ENCODE measurements at regions not wholly inside any gene's neighbourhood (a gene's known extent, or its start where the extent isn't known, plus 50 kb on each side); places are given as distances from the start of the nearest gene placed in this dataset.

DNA sequence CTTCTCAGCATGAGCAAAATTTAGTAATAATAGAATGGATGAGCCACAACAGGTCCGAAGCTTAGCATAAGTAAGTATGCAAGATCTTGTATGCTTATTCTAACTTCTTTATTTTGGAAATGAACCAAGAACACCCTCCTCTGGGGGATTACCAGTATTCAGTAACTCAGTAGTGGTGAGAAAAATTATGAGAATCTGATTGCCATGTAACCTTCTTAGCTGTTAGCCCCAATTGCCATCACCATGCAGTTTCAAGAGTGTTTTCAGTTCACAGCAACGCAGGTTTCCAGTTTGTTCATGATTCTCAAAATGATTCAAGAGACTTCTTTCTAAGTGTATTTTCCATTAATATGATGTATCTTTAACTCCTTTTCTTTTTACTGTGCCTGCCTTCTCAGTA lies 1507.6 kb upstream of the SEL1L start:
- no peak for TF ChIP-seq TAF1 (IDR thresholded peaks at IDR 0.05; ENCODE audit: borderline replicate concordance, insufficient read depth, low read length)
- no peak for TF ChIP-seq FOXP2 (optimal IDR thresholded peaks at IDR 0.05; ENCODE audit: borderline replicate concordance, extremely low read depth, extremely low read length, insufficient read depth)
- TF ChIP-seq POLR2AphosphoS5 (IDR thresholded peaks at IDR 0.05; ENCODE audit: low read depth, low read length): no peak
